Adrenal gland (tissue), 9 donors: ENCODE measurements at regions not wholly inside any gene's neighbourhood (a gene's known extent, or its start where the extent isn't known, plus 50 kb on each side); places are given as distances from the start of the nearest gene placed in this dataset.
"Not testable (repeated sequence)": the region's sequence is repeated elsewhere in the genome, so short reads cannot be mapped to it uniquely, and the experiment has no call there.

Experiments used
- DNase-seq, 7 donors: peaks; one replicate each; pipeline ENCODE4 v3.0.0-alpha.2; 2019 to 2020
- H3K27ac ChIP-seq, 5 donors: fragments of 200-600 bp; sonication (generic) in 4 of 5; 1 replicate in 3 of 5; 2 replicates in 2 of 5; pipeline versions ENCODE4 v1.5.1 to v1.8.0; 2016 to 2020; ENCODE audit warnings: mild to moderate bottlenecking in 1 of 5
- H3K27me3 ChIP-seq: fragments of 200-600 bp; 2 replicates; pipeline ENCODE4 v1.8.0; 2021
- H3K36me3 ChIP-seq, 2 donors: fragments of 200-600 bp; replicated peaks in 1 of 2; 1 replicate in 1 of 2; 2 replicates in 1 of 2; pipeline versions ENCODE4 v1.5.1 to v1.8.0; 2018 to 2022
- H3K4me1 ChIP-seq, 2 donors: fragments of 200-600 bp; replicated peaks in 1 of 2; 1 replicate in 1 of 2; 2 replicates in 1 of 2; pipeline versions ENCODE4 v1.5.1 to v1.8.0; 2018 to 2021
- H3K4me3 ChIP-seq, 4 donors: fragments of 200-600 bp; sonication (generic) in 3 of 4; one replicate each; pipeline ENCODE4 v1.5.1; 2016 to 2018
- H3K9me3 ChIP-seq, 3 donors: fragments of 200-600 bp; sonication (generic) in 1 of 3; replicated peaks in 1 of 3; 1 replicate in 2 of 3; 2 replicates in 1 of 3; pipeline versions ENCODE4 v1.5.1 to v1.8.0; 2016 to 2021
- CTCF ChIP-seq, 6 experiments: fragments of 450-650 bp in 4 of 6; fragments of 200-600 bp in 2 of 6; sonication (generic) in 1 of 6; IDR thresholded peaks; 1 replicate in 5 of 6; 2 replicates in 1 of 6; pipeline versions ENCODE4 v1.5.1 to v1.8.0; 2016 to 2021; ENCODE audit warnings: antibody characterized with exemption in 6 of 6, mild to moderate bottlenecking in 2 of 6, moderate library complexity in 1 of 6
- POLR2A ChIP-seq, 2 donors: fragments of 450-650 bp; IDR thresholded peaks; one replicate each; pipeline ENCODE4 v1.6.1; 2017; ENCODE audit warnings: antibody characterized with exemption in 2 of 2, mild to moderate bottlenecking in 2 of 2, moderate library complexity in 1 of 2
- WGBS, 4 donors: extraction: QIAGEN DNeasy Blood & Tissue Kit in 2 of 4; methylation state at CpG; one replicate each; pipeline versions ENCODE4 v1.1.5 to v1.1.7; 2013 to 2017; 5-methylcytosine and 5-hydroxymethylcytosine counted together
- intact Hi-C, 2 donors: fragments of 100-400 bp; cut with DNase I; formaldehyde crosslinking; loops; one replicate each; pipeline versions ENCODE4 v1.14.1 to v1.15.0; 2022 to 2023
- donor health status: healthy with polysubstance abuse.
- donor health status: Bipolar disorder and iron deficiency.
- donor health status: DM: yes; HTN: yes; CAD: no.
- donor health status: DM: no; HTN: no; CAD: no.
- donor health status: DM: no; HTN: no; CAD: no.

GRCh38 chr6:114934079-114934478 is 591.3 kb upstream of the HS3ST5 start:
- Histone ChIP-seq H3K4me1 (no peaks in the 10 kb centered on the region), H3K27me3 (no peaks in the 10 kb centered on the region), H3K9me3 (no peaks in the 10 kb centered on the region), H3K36me3 (no peaks in the 10 kb centered on the region), H3K27ac (no peak overlapping the region), H3K4me3 (no peak overlapping the region)
- TF ChIP-seq CTCF (IDR thresholded peaks at IDR 0.05), result no peak
- no peak for TF ChIP-seq POLR2A (IDR thresholded peaks at IDR 0.05)
- WGBS, 4 donors, result 85 to 93% (median 89%) methylated on average over 1 of the region's 1 CpG
- no peak for DNase-seq
- intact Hi-C loops, result no loop called here

GRCh38 chr6:114928731-114929130 is 585.9 kb upstream of the HS3ST5 start:
- WGBS, 4 donors, result 80 to 86% (median 82%) methylated on average over 1 to 8 of the region's 8 CpGs
- H3K9me3 ChIP-seq, H3K27me3 ChIP-seq, H3K27ac ChIP-seq, H3K4me3 ChIP-seq, H3K36me3 ChIP-seq, DNase-seq, intact Hi-C loops, H3K4me1 ChIP-seq: not testable (repeated sequence)

- Histone ChIP-seq H3K9me3 (no peaks in the 10 kb centered on the region), H3K4me3 (no peak overlapping the region), H3K27ac (no peak overlapping the region), H3K4me1 (no peaks in the 10 kb centered on the region), H3K36me3 (no peaks in the 10 kb centered on the region), H3K27me3 (no peaks in the 10 kb centered on the region)
- no peak for DNase-seq
- no peak for TF ChIP-seq POLR2A (IDR thresholded peaks at IDR 0.05)
- WGBS, 4 donors, result 77 to 84% (median 83%) methylated on average over 2 of the region's 2 CpGs
- intact Hi-C loops, result no loop called here
Measured at GRCh38 chr6:114906096-114906495, 563.3 kb upstream of the HS3ST5 start.

- no peaks in the 10 kb centered on the region for H3K36me3 ChIP-seq
- H3K27ac ChIP-seq, result no peak overlapping the region
- no peaks in the 10 kb centered on the region for H3K4me1 ChIP-seq
- H3K9me3 ChIP-seq, result no peaks in the 10 kb centered on the region
- no peaks in the 10 kb centered on the region for H3K27me3 ChIP-seq
- DNase-seq, result no peak
- TF ChIP-seq POLR2A (IDR thresholded peaks at IDR 0.05) (no peak), CTCF (IDR thresholded peaks at IDR 0.05) (no peak)
- no peak overlapping the region for H3K4me3 ChIP-seq
- intact Hi-C loops, result no loop called here
Measured at GRCh38 chr6:114897536-114897935, 554.7 kb upstream of the HS3ST5 start.

GRCh38 chr6:114892211-114892610 is 549.4 kb upstream of the HS3ST5 start:
- H3K27ac ChIP-seq, result no peak overlapping the region
- intact Hi-C loops, result no loop called here
- H3K27me3 ChIP-seq, result no peaks in the 10 kb centered on the region
- DNase-seq, result no peak
- no peaks in the 10 kb centered on the region for H3K9me3 ChIP-seq
- no peaks in the 10 kb centered on the region for H3K36me3 ChIP-seq
- no peak overlapping the region for H3K4me3 ChIP-seq
- TF ChIP-seq CTCF (IDR thresholded peaks at IDR 0.05), result no peak
- TF ChIP-seq POLR2A (IDR thresholded peaks at IDR 0.05), result no peak
- no peaks in the 10 kb centered on the region for H3K4me1 ChIP-seq
